ENCODE measurements at regions not wholly inside any gene's neighbourhood (a gene's known extent, or its start where the extent isn't known, plus 50 kb on each side); places are given as distances from the start of the nearest gene placed in this dataset.

DNA sequence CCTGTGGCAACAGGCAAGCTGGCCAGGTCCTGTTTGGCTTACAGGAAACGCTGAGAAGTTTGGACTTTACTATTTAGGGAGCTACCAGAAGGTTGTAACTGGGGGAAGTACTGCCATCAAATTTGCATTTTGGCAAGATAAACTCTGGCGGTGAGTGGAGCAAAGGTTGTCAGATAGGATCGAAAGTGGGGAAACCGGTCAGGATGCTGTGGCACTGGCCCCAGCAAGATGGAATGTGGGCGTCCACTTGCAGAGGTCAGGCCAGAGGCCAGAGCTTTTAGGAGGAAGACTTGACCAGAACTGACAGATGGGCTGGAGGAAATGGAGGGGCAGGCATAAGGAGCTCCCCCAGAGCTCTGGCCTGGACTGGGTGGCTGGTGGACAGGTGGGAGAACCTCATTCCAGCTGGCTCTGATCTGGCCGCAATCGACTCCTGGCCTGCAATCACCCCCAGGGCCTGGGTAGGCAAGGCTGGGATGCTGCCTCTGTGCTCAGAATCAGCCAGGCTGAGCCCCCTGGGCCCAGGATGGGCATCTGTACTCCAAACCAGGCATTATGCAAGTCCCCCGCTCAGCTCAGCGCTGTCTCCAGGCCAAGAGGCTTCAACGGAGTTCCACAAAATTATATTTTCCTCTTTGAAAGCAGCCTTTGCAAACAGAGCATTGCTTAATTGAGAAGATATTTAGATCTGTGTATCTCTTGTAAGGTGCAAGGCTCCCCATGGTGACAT is 178.3 kb upstream of the NECTIN1 start:
- TF ChIP-seq, protein P1, sequence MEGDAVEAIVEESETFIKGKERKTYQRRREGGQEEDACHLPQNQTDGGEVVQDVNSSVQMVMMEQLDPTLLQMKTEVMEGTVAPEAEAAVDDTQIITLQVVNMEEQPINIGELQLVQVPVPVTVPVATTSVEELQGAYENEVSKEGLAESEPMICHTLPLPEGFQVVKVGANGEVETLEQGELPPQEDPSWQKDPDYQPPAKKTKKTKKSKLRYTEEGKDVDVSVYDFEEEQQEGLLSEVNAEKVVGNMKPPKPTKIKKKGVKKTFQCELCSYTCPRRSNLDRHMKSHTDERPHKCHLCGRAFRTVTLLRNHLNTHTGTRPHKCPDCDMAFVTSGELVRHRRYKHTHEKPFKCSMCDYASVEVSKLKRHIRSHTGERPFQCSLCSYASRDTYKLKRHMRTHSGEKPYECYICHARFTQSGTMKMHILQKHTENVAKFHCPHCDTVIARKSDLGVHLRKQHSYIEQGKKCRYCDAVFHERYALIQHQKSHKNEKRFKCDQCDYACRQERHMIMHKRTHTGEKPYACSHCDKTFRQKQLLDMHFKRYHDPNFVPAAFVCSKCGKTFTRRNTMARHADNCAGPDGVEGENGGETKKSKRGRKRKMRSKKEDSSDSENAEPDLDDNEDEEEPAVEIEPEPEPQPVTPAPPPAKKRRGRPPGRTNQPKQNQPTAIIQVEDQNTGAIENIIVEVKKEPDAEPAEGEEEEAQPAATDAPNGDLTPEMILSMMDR (IDR thresholded peaks at IDR 0.05; ENCODE audit: control insufficient read depth, extremely low read depth, insufficient read depth): no peak
- peak; percentile 72 for DNase-seq (ENCODE audit: low read depth)
- no peak overlapping the region for H3K4me3 ChIP-seq (ENCODE audit: low read depth, low read length)

DNA sequence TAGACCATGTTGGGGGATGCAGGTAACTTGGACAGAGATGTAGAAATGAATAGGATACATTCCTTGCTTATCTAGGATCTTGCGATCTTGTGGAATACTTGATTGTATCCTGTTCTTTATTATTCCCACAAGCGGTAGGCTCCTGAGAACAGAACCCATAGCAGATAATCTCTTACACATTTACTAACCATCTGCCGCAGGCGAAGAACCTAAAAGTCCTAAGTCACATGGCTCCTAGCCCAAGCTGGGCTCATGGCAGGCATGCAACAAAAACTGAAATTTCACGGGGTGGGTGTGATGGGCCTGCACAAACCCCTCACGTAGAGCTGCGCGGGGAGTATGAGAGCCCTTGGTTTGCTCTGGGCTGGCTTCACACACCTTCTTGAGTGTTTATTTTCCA is 177.4 kb upstream of the NECTIN1 start:
- H3K4me3 ChIP-seq (ENCODE audit: low read depth, low read length): no peak overlapping the region
- no peak for DNase-seq (ENCODE audit: low read depth)
- TF ChIP-seq, protein P1 (IDR thresholded peaks at IDR 0.05; ENCODE audit: control insufficient read depth, extremely low read depth, insufficient read depth): no peak

DNA sequence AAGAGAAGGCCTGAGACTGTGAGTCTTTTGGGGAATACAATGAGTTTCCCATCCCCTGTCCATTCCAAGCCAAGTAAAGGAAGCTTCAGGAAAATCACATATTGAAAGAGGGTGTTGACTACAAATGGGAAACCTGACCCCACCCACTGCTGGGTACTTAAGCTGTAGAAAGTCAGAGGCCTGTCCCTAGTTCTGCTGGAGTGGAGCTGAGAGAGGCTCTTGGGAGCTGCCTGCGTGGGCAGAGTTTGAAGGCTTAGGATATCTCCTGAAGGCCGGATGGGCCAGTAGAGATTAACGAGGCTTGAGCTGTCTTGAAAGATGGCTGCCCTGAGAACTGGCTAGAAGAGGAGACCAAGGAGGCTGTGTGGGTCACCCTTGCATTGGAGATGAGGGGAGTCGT is 176.2 kb upstream of the NECTIN1 start:
- TF ChIP-seq, protein P1 (IDR thresholded peaks at IDR 0.05; ENCODE audit: control insufficient read depth, extremely low read depth, insufficient read depth): no peak
- no peak overlapping the region for H3K4me3 ChIP-seq (ENCODE audit: low read depth, low read length)
- DNase-seq (ENCODE audit: low read depth): no peak

DNA sequence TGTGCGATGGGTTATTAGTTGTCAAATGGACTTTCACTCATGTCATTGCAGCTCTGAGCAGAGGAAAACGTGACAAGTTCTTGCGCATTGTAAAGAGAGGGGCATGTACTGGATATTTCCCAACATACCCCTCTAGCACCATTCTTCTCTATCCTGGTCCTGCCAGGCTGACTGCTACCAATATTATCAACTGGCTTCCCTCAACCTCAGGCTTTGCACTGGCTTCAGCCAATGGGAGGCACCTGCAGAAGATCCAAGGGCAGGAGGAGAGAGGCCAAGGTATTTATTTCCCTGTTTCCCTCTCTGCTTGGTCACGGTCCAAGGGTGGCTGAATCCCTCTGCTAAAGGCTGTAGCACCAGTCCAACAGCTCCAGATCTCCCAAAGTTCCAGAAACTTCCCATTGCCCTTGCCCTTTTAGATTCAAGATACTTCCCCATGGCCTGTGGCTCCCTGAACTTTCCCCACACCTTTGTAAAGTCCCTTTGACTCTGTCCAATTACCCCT is 175.6 kb upstream of the NECTIN1 start:
- TF ChIP-seq, protein P1 (IDR thresholded peaks at IDR 0.05; ENCODE audit: control insufficient read depth, extremely low read depth, insufficient read depth): no peak

DNA sequence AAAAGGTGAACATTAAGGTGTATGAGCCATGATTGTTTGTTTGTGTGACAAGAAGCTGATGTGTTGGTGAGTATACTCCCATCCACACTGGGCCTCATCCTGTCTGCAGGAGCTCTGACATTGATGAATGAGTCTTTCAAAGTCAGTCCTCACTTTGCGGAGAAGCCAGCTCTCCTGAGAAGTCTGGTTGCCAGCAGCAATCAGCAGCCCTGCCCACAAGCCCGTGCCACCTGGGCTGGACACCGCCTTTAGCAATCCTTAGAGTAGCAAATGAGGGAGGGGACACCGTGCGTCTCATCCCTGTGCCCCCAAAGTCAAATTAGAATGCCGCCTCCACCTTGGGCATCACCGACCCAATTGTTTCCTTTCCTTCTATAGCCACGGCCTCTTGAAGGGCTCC is 174.8 kb upstream of the NECTIN1 start:
- TF ChIP-seq, protein P1 (IDR thresholded peaks at IDR 0.05; ENCODE audit: control insufficient read depth, extremely low read depth, insufficient read depth): no peak
- H3K4me3 ChIP-seq (ENCODE audit: low read depth, low read length): no peak overlapping the region
- DNase-seq (ENCODE audit: low read depth): no peak

More for the DNA sequence above, 175.6 kb upstream of the NECTIN1 start:
- H3K4me3 ChIP-seq (ENCODE audit: low read depth, low read length): no peak overlapping the region
- DNase-seq (ENCODE audit: low read depth): no peak

DNA sequence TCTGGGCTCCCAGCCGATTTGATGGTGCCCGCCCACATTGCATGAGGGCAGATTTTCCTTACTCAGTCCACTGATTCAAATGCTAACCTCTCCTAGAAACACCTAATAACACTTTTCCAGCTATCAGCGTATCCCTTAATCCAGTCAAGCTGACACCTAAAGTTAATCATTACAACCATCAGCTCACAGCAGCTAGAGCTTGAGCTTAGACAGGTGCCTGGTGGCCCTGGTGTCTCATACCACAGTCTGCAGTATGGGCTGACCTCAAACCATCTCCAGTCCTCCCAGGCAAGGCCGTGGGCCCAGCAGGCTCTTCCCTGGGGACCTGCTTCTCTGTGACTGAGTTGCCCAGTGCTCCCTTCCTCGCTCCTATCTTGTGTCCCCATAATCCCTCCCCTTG is 174.4 kb upstream of the NECTIN1 start:
- no peak for DNase-seq (ENCODE audit: low read depth)
- TF ChIP-seq, protein P1 (IDR thresholded peaks at IDR 0.05; ENCODE audit: control insufficient read depth, extremely low read depth, insufficient read depth): no peak
- H3K4me3 ChIP-seq (ENCODE audit: low read depth, low read length): no peak overlapping the region
